ENCODE measurements at regions not wholly inside any gene's neighbourhood (a gene's known extent, or its start where the extent isn't known, plus 50 kb on each side); places are given as distances from the start of the nearest gene placed in this dataset.
"Not testable (repeated sequence)": the region's sequence is repeated elsewhere in the genome, so short reads cannot be mapped to it uniquely, and the experiment has no call there.

- no peak for DNase-seq
Measured at GRCh38 chr4:124139044-124139443, 573.5 kb downstream of the ANKRD50 start.

DNA sequence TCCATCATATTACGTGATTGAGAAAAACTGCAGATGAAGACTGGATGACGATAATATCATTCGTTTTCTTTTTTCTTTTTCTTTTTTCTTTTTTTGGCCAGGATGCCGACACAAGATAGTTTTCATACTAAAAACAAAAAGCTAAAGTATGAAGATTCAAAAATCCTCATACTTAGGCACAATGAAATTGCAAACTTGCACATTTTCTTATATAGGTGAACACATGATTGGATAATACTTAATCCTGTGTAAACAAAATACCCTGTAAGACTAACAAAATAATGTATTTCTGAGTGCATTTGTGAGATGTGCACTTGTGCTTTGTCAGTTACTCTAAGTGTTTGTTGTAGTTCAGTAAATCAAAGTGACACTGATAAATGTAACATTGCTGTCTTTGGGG lies 568.9 kb downstream of the ANKRD50 start:
- no peak for DNase-seq

DNA sequence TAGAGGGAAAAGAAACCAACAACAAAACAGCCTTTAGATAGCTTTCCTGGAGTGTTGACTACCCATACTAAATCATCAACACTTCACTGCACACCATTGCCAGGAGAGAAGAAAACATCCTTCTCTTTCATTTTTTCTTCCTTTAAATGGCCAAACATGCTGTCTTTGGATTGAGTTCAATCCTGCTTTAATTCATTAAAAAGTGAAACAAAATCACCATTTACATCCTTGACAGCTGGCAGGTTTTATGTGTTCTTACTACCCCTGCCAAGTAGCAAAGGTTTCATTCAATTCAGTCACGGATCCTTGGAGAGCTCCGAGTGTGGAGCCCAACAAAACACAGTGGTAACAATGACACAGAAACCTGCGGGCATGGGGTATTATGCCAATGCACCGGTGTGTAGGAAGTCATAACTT lies 568.3 kb downstream of the ANKRD50 start:
- no peak for DNase-seq

GRCh38 chr4:124146068-124146467 lies 566.5 kb downstream of the ANKRD50 start:
- DNase-seq: no peak

GRCh38 chr4:124151031-124151430 lies 561.5 kb downstream of the ANKRD50 start:
- DNase-seq: no peak

DNA sequence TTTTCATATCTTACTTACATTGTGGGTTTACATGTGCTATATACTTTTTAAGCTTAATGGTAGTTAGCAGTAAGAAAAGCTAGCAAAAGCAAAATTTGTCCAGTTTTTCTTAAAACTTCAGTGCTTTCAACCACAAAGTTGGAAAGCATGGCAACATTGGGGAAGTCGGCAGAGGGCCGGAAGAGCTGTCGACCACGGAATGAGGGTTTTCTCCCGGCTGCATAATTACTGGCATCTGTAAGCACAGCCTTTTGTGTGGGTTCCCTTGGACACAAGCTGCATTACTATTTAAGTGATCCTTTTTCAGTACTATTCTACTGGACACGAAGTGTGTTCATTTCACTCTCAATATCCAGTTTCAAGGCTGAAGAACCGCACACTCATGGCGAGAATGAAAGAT lies 560.4 kb downstream of the ANKRD50 start:
- DNase-seq: no peak

- no peak for DNase-seq
Measured at GRCh38 chr4:124155239-124155638, 557.3 kb downstream of the ANKRD50 start.

DNA sequence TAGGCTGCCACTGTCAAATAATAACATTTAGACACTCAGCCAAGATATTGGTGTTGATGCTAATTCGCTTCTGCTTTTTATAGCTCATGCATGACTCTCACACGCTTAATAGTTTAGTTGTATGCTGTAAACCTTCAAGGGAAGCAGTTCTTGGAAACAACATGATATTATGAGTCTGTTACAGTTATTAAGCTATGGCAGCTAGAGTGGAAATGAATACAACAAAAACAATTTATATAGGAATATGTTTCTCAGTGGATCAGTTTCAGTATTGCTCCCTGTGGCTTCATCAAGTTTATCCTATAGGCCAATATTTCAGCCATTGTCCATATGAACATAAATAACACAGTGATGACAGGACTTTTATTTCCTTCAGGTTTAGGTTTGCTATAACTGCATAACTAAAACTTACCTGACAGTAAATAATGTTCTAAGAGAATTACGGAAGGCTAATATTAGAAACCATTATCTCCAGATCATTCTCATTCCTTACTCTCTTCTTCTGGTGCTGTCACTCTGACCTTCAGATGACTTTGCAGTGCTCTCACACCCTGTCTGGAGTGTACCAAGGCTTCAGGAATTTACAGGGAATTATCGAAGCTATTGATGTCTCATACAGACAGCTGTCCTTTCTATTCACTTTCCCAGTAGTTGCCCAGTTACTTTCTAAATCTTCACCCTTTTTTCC lies 555.0 kb downstream of the ANKRD50 start:
- no peak for DNase-seq

GRCh38 chr4:124163401-124163800 lies 549.1 kb downstream of the ANKRD50 start:
- no peak for DNase-seq

DNA sequence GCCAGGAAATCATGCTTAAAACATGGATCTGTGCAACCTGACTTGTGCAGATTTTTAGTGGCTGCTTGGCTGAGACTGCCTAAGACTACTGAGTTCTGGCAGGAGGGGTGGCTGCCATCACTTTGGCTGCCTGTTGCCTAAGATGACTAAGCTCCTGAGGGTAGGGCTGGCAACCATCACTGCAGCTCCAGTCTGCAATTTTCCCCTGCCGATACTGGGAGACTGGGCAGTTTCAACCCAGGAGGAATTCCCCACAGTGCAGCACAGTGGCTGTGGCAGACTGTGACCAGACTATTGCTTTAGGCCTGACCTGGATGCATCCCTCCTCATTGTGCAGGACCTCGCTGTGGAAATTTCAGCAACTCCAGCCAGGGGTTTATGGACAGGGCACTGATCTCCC lies 544.9 kb downstream of the ANKRD50 start:
- no peak for DNase-seq

- not testable (repeated sequence) for DNase-seq
Measured at GRCh38 chr4:124169524-124169923, 543.0 kb downstream of the ANKRD50 start.

GRCh38 chr4:124173912-124174311 lies 538.6 kb downstream of the ANKRD50 start:
- DNase-seq: no peak

DNA sequence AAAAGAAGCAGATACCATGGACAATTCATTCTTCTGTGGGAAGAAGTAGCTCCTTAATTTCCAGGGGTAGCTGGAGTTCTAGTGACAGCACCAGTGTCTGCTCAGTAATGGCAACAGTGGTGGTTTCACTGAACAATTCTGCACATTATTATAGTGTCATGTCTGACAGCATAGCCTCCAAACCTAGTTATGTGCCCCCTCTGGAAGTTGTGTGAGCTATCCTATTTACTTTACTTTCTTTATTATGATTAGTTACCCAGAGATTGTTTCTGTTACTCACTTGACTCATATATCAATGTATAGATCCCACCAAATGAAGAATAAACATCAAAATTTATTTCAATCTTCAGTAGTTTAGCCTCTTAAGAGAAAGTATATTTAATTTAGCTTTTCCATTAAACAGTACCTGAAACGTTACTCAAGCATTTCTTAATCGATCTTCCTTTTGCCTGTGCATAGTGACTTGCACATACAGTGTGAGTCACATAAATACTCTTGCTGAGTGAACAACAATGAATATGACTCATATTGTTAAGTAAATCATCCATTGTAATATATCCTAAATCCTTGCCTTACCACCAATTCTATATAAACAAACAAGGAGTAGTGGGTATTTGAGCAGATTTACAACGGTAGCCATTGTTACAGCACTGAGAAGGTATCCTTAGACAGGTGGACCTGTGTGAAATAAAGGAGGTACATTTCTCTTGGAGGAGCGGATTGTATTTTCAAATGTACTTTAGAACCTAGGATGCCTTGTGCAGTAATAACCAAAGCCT lies 534.7 kb downstream of the ANKRD50 start:
- no peak for DNase-seq

DNA sequence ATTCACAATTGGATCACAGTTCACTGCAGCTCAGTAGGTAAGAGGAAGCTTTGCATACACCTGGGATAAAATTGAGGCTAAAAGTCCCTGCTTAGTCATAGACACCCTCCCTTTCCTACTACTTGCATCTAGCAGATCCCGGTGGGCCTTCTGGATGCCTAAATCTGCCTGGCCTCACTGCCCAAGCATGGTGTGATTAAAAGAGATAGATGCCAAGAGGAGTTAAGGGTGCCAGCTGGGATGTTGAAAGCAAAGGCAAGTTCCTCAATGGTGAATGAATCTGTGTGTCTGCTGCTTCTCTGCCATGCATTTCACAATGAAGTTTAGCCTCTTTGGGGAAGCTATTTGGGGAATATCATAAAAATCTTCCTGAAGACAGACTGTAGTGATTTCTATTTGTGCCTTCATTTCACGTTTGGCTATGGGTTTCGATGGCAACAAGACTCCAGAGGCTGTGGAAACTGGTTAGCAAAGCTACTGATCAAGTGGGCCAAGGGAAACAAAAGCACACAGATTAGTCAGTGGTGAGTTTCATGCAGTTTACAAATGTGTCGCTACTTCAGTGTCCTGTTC lies 534.0 kb downstream of the ANKRD50 start:
- DNase-seq: no peak

GRCh38 chr4:124179506-124180186 lies 532.9 kb downstream of the ANKRD50 start:
- DNase-seq: no peak

DNA sequence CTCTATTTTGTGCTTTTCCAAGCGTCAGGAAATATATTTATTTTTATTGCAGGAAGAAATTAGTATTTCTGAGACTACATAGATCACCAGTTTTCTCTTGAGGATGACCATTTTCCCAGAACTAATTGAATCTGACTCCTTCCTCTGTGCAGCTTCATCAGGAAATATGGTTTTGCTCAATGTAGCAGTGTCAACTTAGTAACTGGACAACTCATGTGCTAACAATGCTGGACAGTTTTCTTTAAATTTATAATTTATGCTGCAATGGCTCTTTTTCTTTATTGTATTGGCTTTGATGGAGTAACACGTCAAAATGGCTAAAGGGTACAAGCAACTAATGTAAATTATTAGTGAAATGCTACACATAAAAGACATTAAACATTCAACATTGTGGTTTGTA lies 531.5 kb downstream of the ANKRD50 start:
- DNase-seq: no peak

- no peak for DNase-seq
Measured at GRCh38 chr4:124183231-124183630, 529.3 kb downstream of the ANKRD50 start.

DNA sequence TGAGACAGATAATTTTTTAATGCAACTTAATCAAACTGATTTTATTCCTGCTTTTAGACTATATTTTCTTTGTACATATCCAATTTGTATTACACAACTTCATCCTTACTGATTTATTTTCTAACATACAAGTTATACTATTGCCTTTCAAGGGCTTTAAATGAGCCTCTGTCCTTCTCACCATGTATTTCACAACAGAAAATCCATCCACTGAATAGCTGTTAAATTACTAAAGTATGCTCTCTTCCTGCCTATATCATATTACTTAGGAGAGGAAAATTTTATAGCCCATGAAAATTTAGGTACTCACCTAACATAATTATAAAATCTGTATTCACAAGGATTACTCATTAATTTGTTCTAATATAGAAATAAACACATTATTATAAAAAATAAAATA lies 528.6 kb downstream of the ANKRD50 start:
- no peak for DNase-seq

DNA sequence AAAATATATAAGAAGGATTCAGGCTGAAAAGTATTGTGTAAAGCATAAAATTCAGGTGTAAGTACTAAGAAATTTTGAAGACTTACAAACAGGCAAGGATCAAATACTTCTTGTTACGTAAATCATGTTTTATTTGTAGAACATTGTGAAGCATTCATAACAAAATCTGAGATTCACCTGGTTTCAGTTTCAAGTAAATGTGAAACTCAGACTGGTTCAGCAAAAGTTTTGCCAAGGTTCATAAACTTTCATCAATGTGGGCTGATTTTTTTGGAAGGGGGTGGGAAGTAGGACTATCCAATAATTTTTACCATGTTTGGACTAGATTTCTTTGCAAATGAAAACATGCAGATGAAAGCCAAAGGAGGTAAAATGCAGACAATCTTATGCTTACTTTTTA lies 527.7 kb downstream of the ANKRD50 start:
- DNase-seq: no peak

DNA sequence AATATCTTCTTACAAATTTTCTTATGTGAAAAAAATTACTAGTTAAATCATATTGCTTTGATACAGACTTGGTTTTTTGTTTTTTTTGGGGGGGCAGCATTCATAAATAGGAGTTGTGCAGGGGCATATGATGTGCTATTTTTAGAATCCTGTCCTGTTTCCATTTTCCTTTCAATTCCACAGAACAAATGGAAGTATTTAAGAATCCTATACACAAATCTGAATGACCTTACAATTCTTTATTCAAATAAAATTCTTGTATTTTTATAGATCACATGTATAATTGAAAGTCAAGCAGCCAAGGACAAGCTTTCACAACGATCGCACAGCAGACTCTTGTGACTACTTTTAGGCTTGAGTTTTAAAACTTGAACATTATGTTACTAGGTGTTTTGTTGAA lies 523.9 kb downstream of the ANKRD50 start:
- DNase-seq: no peak

DNA sequence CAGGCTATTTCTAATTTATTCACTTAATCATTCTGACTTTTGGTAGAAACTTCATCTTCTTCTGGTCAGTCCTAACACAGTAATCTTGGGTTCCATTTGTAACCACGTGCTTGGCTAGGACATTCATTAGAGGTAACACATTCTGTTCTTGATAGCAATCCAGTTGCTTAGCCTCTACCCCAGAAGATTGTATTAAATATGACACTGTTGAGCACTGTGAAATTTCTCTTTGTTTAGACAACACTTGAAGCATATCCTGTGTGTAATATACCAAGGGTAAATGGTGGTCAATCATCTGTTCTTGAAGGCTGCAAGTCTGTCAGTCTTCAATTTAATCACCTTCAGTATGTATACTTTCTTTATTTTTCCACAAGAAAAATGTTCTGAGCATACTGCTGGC lies 523.0 kb downstream of the ANKRD50 start:
- no peak for DNase-seq

GRCh38 chr4:124191329-124191728 lies 521.2 kb downstream of the ANKRD50 start:
- DNase-seq: no peak

GRCh38 chr4:124192544-124192943 lies 520.0 kb downstream of the ANKRD50 start:
- DNase-seq: no peak

GRCh38 chr4:124199185-124199584 lies 513.3 kb downstream of the ANKRD50 start:
- no peak for DNase-seq

Measured in effector CD4-positive, alpha-beta T cell (primary cell).